ENCODE measurements at regions not wholly inside any gene's neighbourhood (a gene's known extent, or its start where the extent isn't known, plus 50 kb on each side); places are given as distances from the start of the nearest gene placed in this dataset.
"Not testable (repeated sequence)": the region's sequence is repeated elsewhere in the genome, so short reads cannot be mapped to it uniquely, and the experiment has no call there.

DNA sequence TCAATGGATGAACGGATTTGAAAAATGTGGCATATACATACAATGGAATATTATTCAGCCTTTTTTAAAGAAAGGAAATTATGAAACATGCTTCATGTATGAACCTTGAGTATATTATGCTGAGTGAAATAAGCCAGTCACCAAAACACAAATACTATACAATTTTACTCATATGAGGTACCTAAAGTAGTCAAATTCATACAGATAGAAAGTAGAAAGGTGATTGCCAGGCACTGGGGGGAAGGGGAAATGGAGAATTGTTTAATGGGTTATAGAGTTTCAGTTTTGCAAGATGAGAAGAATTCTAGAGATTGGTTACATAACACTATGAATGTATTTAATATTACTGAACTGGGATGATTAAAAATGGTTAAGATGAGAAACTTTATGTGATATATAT is 171.4 kb downstream of the TMTC3 start:
- no peak for DNase-seq

GRCh38 chr12:88314706-88315105 is 172.6 kb downstream of the TMTC3 start:
- DNase-seq = no peak

- DNase-seq = no peak
Observed at GRCh38 chr12:88318726-88319125, 176.6 kb downstream of the TMTC3 start.

DNA sequence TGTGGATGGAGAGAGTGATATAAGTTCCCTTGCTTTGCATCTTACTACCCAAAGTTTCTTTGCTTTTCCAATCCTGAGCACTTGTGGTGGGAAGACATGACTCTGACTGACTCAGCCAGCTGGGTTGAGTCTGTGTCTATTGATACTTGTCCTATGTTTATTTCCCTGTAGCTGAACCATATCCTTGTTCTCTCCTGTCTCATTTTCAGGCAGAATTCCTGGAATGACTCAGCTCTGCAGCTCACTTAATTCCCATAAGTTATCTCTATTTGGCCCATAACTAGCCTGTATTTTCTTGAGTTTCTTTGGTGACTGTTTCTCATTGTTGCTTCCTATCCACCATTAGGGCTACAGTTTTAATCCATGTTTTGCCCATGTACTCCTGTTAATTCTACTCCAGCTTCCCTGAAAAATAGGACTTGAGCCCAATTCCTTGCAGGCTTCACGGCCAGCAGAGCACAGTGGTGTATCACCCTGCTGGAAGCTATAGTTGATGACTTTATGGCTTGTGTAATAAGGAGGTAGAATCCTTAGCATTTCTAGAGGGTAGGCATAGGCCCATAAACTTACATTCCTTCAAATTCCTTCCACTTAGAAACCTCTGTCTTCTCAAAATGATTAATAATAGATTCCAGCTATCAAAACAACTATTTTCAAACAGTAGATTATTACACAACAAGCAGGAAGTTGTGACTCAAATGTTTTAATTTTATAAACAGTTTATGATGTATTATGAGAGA is 183.1 kb downstream of the TMTC3 start:
- DNase-seq = no peak

DNA sequence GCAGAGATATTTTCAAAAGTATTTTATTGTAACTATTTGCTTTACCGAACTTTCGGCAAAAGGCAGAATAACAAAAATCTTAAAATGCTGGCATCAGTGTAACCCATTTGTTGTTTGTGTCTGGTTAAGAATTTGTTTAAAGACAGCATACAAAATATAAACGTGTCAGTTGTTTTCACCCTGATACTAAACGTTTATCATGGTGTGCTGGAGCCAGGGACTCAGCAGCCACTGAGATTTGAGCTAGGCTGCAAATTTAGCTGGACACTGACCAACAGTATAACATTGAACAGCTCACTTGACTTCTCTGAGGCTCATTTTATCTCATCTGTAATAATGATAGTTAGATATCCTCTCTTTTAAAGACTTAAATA is 183.7 kb downstream of the TMTC3 start:
- DNase-seq = no peak

- DNase-seq = no peak
Observed at GRCh38 chr12:88327276-88327675, 185.2 kb downstream of the TMTC3 start.

DNA sequence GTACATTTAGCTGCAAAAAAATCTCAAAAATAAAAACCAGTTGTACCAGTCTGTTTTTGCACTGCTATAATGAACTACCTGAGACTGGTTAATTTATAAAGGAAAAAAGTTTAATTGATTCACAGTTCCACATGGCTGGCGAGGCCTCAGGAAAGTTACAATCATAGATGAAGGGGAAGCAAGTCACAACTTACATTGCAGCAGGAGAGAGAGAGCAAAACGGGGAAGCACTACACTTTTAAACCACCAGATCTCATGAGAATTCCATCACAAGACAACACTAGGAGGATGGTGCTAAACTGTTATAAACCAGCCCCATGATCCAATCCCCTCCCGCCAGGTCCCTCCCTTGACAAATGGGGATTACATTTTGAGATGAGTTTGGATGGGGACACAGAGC is 186.0 kb downstream of the TMTC3 start:
- no peak for DNase-seq

- DNase-seq = no peak
Observed at GRCh38 chr12:88329833-88330232, 187.7 kb downstream of the TMTC3 start.

- DNase-seq = no peak
Observed at GRCh38 chr12:88334271-88334670, 192.2 kb downstream of the TMTC3 start.

DNA sequence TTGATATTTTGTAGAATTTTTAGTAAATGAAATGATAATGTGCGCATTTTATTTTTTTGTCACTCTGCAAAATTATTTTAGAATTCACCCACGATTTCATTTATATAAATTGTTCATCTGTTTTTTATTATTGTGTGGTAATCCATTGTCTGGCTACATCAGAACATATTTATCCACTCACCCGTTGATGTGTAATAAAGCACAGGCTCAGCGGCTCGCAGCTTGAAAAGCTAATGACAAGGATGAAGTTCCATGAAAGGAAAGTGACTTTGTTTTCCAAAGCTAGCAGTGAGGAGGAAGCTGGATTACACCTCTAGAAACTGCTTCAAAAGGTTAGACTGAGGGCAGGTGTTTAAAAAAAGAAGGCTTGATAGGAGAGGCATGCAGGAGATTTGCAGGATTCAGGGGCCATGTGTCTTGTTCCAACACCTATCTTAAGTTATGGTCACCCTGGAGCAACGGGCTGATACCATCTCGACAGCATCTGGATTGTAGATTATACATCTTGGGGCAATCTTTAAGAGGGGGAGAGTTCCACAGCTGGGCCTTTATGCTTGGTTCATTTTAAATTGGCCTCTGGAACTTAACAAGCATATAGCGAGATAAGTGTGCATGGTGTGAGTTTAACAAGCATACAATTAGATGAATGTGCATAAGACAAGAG is 194.1 kb downstream of the TMTC3 start:
- no peak for DNase-seq

- no peak for DNase-seq
Observed at GRCh38 chr12:88338486-88338885, 196.4 kb downstream of the TMTC3 start.

GRCh38 chr12:88339254-88339949 is 197.3 kb downstream of the TMTC3 start:
- DNase-seq = no peak

GRCh38 chr12:88339966-88340365 is 197.9 kb downstream of the TMTC3 start:
- DNase-seq = no peak

DNA sequence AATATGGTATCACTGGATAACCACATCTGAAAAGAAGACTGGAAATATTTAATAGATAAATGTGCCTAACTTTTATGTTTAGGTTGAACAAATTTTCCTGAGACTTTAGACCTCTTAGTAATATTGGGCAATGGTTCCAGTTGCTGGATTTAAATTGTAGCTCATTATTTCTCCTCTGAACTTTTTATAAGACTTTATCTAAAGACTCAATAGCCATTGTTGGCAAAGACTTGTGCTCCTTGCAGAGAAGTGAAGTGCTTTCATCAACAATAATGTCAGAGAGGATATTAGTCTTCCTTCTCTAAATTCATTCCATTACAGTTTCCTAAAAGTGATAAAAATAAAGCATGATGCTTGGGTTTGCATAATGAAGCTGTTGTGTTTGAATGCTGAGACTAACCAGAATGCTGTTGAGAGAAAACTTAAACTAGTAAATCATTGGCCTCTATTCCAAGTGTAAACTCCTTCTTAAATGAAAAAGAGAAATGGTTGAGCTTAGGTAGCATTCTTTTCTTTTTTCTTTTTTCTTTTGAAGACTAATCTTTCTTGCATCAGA is 200.2 kb downstream of the TMTC3 start:
- DNase-seq = no peak

- DNase-seq = no peak
Observed at GRCh38 chr12:88351146-88351545, 209.0 kb downstream of the TMTC3 start.

- DNase-seq = no peak
Observed at GRCh38 chr12:88354691-88355090, 212.6 kb downstream of the TMTC3 start.

DNA sequence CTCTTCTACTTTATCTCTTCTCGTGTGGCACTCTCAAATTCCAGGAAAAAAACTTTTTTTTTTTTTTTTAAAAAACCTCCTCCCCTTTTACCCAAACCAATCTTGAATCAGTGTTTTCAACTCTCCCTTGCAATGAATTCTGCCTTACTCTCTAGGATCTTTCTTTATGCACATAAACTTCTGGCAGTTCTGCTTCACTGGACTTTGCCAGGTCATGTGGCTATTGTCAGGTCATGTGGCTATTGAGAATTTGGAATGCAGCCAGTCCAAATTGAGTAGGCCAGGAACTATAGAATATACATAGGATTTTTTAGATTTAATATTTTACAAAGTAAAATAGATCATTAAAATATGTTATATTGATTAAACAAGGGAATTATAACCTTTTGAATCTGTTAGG is 218.2 kb downstream of the TMTC3 start:
- no peak for DNase-seq

GRCh38 chr12:88361493-88361892 is 218.8 kb downstream of the KITLG start:
- DNase-seq = no peak

- DNase-seq = no peak
Observed at GRCh38 chr12:88362439-88362838, 217.8 kb downstream of the KITLG start.

GRCh38 chr12:88365403-88365802 is 214.9 kb downstream of the KITLG start:
- no peak for DNase-seq

- DNase-seq = no peak
Observed at GRCh38 chr12:88366101-88366500, 214.2 kb downstream of the KITLG start.

- DNase-seq = no peak
Observed at GRCh38 chr12:88367231-88367630, 213.0 kb downstream of the KITLG start.

DNA sequence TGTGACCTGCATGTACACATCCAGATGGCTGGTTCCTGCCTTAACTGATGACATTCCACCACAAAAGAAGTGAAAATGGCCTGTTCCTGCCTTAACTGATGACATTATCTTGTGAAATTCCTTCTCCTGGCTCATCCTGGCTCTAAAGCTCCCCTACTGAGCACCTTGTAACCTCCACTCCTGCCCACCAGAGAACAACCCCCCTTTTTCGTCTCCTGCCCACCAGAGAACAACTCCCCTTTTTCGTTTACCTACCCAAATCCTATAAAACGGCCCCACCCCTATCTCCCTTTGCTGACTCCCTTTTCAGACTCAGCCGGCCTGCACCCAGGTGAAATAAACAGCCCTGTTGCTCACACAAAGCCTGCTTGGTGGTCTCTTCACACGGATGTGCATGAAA is 212.2 kb downstream of the KITLG start:
- not testable (repeated sequence) for DNase-seq

Data from NCI-H1092 treated with DMSO at 0.1 percent for 48 hours (cell line).